Activated naive CD8-positive, alpha-beta T cell treated with anti-CD3 and anti-CD28 coated beads for 36 hours (primary cell): ENCODE measurements at regions not wholly inside any gene's neighbourhood (a gene's known extent, or its start where the extent isn't known, plus 50 kb on each side); places are given as distances from the start of the nearest gene placed in this dataset.

Experiments used
- DNase-seq: peaks from one replicate; pipeline ENCODE4 v3.0.0; 2021
- H3K27ac Mint-ChIP-seq: one replicate; pipeline ENCODE4 v1.8.0; 2022; ENCODE audit warnings: mild to moderate bottlenecking, moderate library complexity, mixed read lengths
- H3K27me3 Mint-ChIP-seq: one replicate; pipeline ENCODE4 v1.8.0; 2022; ENCODE audit warnings: mild to moderate bottlenecking, mixed read lengths
- H3K36me3 Mint-ChIP-seq: one replicate; pipeline ENCODE4 v1.8.0; 2021; ENCODE audit warnings: mild to moderate bottlenecking, mixed read lengths
- H3K4me1 Mint-ChIP-seq: one replicate; pipeline ENCODE4 v1.8.0; 2021; ENCODE audit warnings: mixed read lengths
- H3K4me3 Mint-ChIP-seq: one replicate; pipeline ENCODE4 v1.8.0; 2022; ENCODE audit warnings: mild to moderate bottlenecking, moderate library complexity, mixed read lengths
- H3K9me3 Mint-ChIP-seq: one replicate; pipeline ENCODE4 v1.8.0; 2022; ENCODE audit warnings: mixed read lengths

DNA sequence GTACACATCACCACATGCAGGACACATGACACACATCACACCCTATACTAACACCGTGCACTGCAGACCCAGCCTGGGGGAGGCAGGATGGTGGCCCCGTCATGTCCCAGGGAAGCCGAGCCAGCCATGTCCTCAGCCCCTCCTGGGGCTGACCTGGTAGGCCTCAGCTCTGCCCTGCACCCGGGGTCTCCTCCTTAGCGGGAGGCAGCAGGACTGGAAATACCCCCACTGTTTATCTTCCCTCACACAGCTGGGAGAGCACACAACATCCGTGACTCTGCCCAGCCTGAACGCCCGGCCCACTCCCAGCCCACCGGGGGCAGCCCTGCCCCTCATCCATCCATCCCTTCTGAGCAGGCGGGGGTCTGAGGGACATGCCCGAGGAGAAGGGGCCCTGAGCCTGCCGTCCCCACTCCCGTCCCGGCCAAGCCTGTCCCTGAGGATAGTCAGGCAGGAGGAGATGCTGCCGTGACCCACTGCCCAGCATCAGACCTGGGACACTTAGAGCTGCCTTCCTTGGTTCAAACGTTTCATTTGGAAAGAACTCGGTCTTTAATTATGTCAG lies 945.0 kb downstream of the BRD1 start:
- no peak overlapping the region for H3K27ac Mint-ChIP-seq
- no peaks in the 10 kb centered on the region for H3K9me3 Mint-ChIP-seq
- no peaks in the 10 kb centered on the region for H3K4me1 Mint-ChIP-seq
- no peaks in the 10 kb centered on the region for H3K36me3 Mint-ChIP-seq
- no peak overlapping the region for H3K4me3 Mint-ChIP-seq
- H3K27me3 Mint-ChIP-seq, result no peaks in the 10 kb centered on the region
- DNase-seq, result no peak

DNA sequence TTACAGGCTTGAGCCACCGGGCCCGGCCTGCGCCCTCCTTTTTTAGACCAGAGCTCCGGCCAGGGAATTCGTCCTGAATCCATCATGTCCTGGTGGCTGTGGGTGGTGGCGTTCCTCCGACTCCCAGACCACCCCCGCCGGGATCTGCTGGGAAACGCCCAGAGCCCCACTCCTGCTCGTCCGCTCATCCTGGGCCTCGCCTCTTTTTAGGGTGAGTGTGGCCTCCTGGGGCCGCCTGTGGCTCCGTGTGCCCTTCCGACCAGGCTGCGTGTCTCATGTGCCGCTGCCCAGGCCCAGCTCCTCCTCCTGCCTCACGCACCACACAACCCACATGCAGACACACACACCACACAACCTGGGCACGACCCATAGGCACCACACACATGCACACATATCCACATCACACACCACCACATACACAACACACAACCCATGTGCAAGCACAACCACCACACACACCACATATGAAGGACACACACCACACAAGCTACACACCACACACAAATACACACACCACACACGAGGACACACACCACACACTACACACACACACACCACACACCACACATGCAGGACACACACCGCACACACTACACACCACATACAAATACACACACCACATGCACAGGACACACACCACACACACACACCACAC lies 946.2 kb downstream of the BRD1 start:
- no peak for DNase-seq
- Mint-ChIP-seq H3K4me1 (no peaks in the 10 kb centered on the region), H3K27me3 (no peaks in the 10 kb centered on the region), H3K4me3 (no peak overlapping the region), H3K27ac (no peak overlapping the region), H3K9me3 (no peaks in the 10 kb centered on the region), H3K36me3 (no peaks in the 10 kb centered on the region)

DNA sequence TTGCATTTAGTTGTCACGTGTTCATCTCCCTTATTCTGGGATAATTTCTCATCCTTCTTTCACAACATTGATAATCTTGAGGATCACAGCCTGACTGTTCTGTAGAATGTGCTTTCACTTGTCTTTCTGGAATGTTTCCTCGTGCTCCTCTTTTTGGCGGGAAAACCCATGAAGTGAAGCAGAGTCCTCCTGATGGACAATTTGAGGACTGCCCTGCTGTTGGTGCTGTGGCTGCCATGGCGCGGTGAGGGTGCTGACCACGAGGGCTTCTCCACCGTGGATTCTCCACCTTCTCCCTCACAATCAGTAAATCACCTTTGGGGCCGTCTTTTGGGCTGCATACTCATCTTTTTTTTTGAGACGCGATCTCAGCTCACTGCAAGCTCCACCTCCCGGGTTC lies 946.9 kb downstream of the BRD1 start:
- Mint-ChIP-seq H3K9me3 (no peaks in the 10 kb centered on the region), H3K36me3 (no peaks in the 10 kb centered on the region), H3K27me3 (peaks cover 4% of the 10 kb centered on the region), H3K4me1 (no peaks in the 10 kb centered on the region), H3K27ac (no peak overlapping the region), H3K4me3 (no peak overlapping the region)
- DNase-seq, result no peak

DNA sequence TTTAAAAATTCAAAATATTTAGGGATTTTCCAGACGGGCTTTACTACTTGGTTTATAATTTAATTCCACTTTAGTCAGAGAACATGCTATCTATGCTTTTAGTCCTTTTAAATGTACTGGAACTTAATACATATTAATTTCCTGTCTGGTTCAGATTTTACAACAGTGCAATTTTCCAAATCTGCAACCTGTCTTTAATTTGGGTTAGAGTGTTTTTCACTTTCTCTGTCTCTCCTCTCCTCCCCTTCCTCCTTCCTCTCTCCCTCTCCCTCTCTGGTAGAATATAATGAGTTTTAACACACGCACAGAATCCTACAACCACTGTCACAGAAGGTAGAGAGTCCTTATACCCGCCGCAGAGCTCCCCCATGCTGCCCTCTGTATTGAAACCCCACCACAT lies 950.7 kb downstream of the BRD1 start:
- Mint-ChIP-seq H3K36me3 (no peaks in the 10 kb centered on the region), H3K4me3 (no peak overlapping the region), H3K27ac (no peak overlapping the region), H3K27me3 (peaks cover 13% of the 10 kb centered on the region), H3K4me1 (no peaks in the 10 kb centered on the region), H3K9me3 (no peaks in the 10 kb centered on the region)
- DNase-seq, result no peak

DNA sequence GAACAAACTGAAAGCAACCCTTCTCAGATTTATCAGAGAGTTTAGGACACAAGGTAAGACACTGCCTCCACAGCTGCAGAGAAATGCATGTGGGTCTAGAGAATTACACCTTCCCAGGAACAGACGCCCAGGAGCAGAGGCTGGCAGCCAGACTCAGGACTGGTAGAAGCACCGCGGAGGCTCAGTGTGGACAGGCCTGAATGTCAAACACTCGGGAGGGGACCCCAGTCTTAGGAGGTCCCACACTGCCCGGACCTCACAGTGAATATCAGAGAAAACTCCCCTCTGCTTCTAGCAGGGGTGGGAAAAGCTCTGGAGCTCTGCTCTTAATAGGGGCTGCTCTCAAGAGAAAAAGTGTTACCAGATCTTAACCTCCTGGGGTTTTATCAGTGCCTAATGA lies 952.7 kb downstream of the BRD1 start:
- DNase-seq, result no peak
- no peaks in the 10 kb centered on the region for H3K36me3 Mint-ChIP-seq
- H3K27ac Mint-ChIP-seq, result no peak overlapping the region
- no peak overlapping the region for H3K4me3 Mint-ChIP-seq
- H3K9me3 Mint-ChIP-seq, result peaks cover 4% of the 10 kb centered on the region
- H3K27me3 Mint-ChIP-seq, result peaks cover 13% of the 10 kb centered on the region
- no peaks in the 10 kb centered on the region for H3K4me1 Mint-ChIP-seq

DNA sequence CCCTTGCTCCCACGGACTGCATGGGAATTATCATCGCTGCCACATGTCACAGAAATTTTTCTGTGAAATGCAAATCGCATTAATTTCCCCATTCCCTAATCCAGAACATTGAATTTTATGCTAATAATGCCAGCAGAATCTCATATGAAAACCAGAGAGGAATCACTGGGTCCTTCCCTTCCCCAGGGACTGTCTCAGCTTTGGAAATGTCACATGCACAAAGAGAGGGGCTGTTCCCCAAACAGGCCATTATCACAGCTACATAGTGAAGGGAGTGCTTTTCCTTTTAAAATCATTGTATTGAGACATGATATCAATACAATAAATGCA lies 954.5 kb downstream of the BRD1 start:
- no peak overlapping the region for H3K4me3 Mint-ChIP-seq

DNA sequence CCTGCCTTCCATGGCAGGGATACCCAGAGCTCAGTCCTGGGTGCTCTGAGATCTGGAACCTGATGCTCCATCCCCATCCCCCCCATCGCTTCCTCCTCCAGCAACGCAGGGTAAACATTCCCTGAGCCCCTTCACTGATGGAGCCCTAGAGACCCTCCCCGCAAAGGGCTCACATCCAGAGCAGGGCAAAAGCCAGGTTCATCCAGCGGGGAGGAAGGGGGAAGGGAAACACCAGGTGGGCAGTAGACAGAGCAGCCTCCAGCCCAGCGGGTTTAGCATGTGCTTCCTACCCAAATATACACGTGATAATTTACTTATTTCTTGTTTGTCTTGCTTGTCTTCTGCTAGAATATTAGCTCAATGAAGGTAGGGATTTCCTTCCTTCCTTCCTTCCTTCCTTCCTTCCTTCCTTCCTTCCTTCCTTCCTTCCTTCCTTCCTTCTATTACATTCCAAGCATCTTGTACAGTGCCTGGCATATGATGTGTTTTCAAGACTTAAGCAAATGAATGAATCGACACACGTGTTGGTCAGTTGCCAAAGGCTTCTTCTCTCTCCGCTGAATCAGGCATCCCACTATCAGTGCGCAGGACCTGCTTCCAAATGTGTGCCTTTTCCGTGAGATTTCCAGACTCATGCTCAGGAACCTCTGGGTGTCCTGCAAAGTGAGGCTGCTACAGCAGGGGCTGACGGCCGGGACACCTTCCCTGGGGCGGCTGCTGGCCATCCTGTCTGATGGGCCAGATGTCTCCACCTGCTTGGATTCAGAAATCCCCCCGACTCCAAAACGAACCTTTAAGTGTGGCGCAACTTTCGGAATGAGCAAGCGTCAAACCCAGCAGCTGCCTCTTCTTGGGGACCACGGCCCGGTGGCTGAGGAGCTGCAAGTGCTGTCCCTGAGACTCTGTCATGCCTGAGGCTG lies 955.1 kb downstream of the BRD1 start:
- Mint-ChIP-seq H3K4me3 (no peak overlapping the region), H3K9me3 (peaks cover 4% of the 10 kb centered on the region), H3K4me1 (no peaks in the 10 kb centered on the region), H3K27ac (no peak overlapping the region), H3K27me3 (peaks cover 13% of the 10 kb centered on the region), H3K36me3 (no peaks in the 10 kb centered on the region)
- DNase-seq, result no peak

More for the DNA sequence above, 954.5 kb downstream of the BRD1 start:
- Mint-ChIP-seq H3K27me3 (peaks cover 13% of the 10 kb centered on the region), H3K36me3 (no peaks in the 10 kb centered on the region), H3K9me3 (peaks cover 4% of the 10 kb centered on the region), H3K4me1 (no peaks in the 10 kb centered on the region), H3K27ac (no peak overlapping the region)
- DNase-seq, result no peak

DNA sequence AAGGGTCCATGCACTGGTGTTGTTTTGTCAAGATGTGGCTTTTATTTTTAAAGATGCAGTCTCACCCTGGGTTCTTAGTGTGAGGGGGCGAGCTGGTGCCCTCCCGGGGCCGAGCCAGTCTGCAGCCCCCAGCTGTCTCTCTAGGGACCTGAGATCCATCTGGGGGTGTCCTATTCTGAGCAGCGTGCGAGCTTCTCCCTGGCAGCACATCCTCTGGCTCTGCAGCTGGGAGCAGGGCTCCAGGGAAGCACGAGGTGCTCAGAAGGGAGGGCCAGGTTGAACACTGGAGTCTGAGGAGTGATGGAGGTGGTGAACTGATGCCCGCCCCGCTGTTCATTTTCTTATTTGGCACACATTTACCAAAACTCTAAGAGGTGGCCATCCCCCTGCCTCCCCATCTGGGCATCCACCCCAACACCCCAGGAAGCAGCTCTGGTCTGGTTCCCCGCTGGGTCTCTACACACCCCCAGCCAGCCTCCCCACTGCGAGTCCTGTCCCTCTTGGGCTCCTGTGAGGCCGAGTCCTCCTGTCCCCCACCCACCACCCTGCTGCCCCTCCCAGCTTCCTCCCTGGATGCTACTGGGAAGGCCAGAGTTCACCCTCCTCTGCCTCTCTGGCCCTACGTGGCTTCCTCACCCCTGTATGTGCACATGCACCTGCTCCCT lies 956.4 kb downstream of the BRD1 start:
- H3K36me3 Mint-ChIP-seq, result no peaks in the 10 kb centered on the region
- no peaks in the 10 kb centered on the region for H3K4me1 Mint-ChIP-seq
- no peak for DNase-seq
- peaks cover 4% of the 10 kb centered on the region for H3K9me3 Mint-ChIP-seq
- no peak overlapping the region for H3K27ac Mint-ChIP-seq
- no peak overlapping the region for H3K4me3 Mint-ChIP-seq
- peaks cover 12% of the 10 kb centered on the region for H3K27me3 Mint-ChIP-seq

DNA sequence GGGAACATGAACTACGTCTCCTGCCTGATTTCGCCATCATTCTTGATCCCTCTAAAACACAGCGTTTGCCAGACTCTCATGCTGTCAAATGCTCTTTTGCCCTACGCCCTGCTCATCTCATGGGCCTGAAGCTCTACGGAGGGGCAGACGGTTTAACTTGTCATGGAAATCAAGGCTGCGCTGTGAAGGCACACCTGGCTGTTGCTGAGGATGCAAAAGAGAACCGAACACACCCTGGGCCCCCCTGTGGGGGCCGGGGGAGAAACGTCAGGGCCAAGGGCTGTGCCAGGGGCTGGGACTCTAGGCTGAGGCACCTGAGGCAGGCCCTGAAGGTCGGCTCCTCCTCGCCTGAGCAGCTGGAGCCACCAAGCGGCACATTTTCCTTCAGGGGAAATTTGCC lies 957.2 kb downstream of the BRD1 start:
- no peak overlapping the region for H3K27ac Mint-ChIP-seq
- no peaks in the 10 kb centered on the region for H3K36me3 Mint-ChIP-seq
- H3K4me3 Mint-ChIP-seq, result no peak overlapping the region
- peaks cover 8% of the 10 kb centered on the region for H3K27me3 Mint-ChIP-seq
- no peak for DNase-seq
- H3K4me1 Mint-ChIP-seq, result no peaks in the 10 kb centered on the region
- H3K9me3 Mint-ChIP-seq, result peaks cover 4% of the 10 kb centered on the region

DNA sequence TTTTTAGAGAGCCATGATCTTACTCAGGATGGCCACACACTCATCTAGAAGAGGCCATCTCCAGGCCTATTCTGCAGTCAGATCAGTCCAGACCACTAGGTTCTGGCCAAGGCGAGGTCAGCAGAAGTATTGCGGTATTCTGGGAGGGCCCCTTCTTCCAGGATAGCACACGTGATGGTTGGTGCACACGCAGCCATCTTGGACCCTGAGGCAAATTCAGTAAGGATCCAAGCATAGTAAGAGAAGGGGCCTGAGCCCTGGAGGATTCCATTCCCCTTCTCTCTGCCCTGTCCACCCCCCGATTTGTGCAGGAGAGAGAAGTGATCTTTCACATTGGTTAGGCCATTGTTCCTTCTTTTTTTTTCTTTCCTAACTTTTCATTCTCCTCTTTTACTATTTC lies 957.9 kb downstream of the BRD1 start:
- Mint-ChIP-seq H3K27ac (no peak overlapping the region), H3K9me3 (peaks cover 4% of the 10 kb centered on the region), H3K4me1 (no peaks in the 10 kb centered on the region), H3K36me3 (no peaks in the 10 kb centered on the region), H3K27me3 (peaks cover 10% of the 10 kb centered on the region), H3K4me3 (no peak overlapping the region)
- DNase-seq, result no peak

DNA sequence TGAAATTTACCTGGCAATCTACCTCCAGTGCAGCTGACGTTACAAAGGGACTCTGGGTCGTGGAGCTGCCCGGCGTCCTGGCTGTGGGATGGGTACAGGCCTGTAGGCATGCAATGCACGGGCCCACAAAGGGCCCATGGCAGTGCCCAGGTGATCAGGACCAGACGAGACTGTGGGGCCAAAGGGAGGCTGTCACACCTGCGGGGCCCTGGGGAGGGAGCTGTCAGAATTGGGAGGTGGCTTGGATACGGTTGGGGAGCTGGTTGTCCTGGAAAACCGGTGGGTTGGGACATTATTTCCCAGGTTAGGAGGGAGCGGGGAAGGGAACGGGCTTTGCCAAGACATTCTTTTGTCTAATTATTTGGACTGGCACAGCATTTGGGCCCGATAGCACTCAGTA lies 958.5 kb downstream of the BRD1 start:
- Mint-ChIP-seq H3K9me3 (peaks cover 4% of the 10 kb centered on the region), H3K4me3 (no peak overlapping the region), H3K27me3 (peaks cover 11% of the 10 kb centered on the region), H3K4me1 (no peaks in the 10 kb centered on the region), H3K36me3 (no peaks in the 10 kb centered on the region), H3K27ac (no peak overlapping the region)
- DNase-seq, result no peak

DNA sequence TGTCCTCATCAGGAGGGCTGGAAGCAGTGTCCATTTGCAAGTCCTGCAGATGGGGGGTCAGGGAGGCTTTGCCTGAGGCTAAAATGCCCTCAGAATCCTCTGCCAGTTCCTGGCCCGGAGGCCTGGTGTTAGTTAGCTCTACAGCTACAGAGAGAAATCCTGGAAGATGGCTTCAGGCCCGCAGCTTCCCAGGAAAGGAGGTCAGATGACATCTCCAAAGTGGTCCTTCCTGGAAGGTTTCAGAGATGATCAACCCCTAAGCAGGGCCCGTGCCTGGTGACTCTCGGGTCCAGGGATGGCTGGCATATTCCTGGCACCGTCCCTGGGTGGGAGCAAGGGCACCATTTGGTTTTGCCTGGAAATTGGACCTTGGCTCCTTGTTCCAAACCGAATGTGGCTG lies 959.1 kb downstream of the BRD1 start:
- no peak for DNase-seq
- H3K36me3 Mint-ChIP-seq, result no peaks in the 10 kb centered on the region
- no peak overlapping the region for H3K4me3 Mint-ChIP-seq
- H3K27me3 Mint-ChIP-seq, result peaks cover 11% of the 10 kb centered on the region
- no peak overlapping the region for H3K27ac Mint-ChIP-seq
- H3K9me3 Mint-ChIP-seq, result peaks cover 4% of the 10 kb centered on the region
- no peaks in the 10 kb centered on the region for H3K4me1 Mint-ChIP-seq

DNA sequence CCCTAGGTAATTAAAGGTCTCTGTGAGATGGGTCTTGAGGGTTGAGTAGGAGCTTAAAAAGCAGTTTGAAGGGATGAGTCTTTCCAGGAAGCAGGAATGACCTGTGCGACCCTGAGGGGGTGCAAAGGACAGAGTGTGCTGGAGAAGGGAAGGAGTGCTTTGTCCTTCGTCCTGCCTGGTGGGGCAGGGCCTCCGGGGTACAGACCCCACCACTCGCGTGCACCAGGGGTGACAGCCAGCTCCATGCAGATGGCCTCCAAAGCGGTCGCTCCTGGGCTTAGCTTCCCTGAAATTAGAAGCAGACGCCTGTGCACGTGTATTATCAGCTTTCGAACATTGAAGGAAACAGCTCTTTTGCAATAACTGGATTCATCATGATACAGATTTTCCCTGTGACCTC lies 959.8 kb downstream of the BRD1 start:
- no peaks in the 10 kb centered on the region for H3K36me3 Mint-ChIP-seq
- peaks cover 11% of the 10 kb centered on the region for H3K27me3 Mint-ChIP-seq
- no peak overlapping the region for H3K27ac Mint-ChIP-seq
- no peak overlapping the region for H3K4me3 Mint-ChIP-seq
- H3K9me3 Mint-ChIP-seq, result peaks cover 4% of the 10 kb centered on the region
- H3K4me1 Mint-ChIP-seq, result no peaks in the 10 kb centered on the region
- no peak for DNase-seq

DNA sequence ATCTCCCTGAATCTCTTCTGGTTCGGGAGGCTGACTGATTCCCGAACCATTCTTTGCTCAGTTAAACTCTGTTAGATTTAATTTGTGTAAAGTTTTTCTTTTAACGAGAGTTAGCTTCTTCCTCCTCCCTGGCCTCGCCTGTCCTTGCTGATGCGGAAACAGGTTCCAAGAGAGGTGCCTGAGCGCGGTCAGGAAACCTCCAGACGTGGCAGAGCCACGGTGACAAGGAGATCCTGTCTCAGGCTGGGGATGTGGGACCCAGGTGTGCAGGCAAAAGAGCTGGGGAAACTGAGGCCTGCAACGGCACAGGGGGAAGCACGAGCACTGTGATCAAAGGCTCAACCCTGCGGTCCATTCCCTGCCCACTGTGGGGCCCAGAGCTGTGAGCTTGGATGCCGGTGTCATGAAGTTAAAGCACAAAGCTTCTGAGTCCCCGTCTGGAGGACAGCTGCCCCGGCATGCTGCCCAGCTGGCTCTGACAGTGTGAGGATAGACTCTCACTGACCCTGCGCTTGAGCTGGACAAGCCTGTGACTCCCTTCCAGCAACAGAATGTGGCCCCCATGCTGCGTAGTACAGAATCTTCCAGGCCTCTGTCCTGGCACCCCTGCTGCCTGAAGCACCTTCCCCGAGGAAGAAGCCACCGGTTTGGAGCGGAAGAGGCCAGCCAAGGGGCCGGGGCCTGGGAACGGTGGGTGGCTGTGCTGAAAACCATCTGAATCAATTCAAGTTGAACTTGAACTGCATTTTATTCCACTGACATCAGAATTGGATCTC lies 960.6 kb downstream of the BRD1 start:
- Mint-ChIP-seq H3K4me3 (no peak overlapping the region), H3K9me3 (peaks cover 4% of the 10 kb centered on the region), H3K4me1 (no peaks in the 10 kb centered on the region), H3K27me3 (peaks cover 5% of the 10 kb centered on the region), H3K27ac (no peak overlapping the region), H3K36me3 (no peaks in the 10 kb centered on the region)
- no peak for DNase-seq

DNA sequence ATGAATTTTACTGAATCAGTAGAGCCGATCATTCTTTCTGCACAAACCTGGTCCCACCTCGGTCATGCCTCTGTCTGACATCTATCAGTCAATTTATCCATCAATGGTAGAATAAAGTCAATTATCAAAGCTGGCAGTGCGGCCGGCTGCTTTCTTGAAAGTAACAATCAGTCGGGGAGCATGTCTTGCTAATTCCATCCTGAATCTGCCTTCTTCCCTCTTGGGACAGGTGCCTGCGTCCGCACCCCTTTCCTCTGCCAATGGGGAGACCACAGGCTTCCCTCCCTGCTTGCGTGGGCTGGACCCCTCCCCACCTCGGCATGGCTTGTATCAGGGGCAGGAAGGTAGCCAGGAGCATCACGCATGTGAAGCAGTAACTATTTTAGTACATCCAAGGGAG lies 962.9 kb downstream of the BRD1 start:
- Mint-ChIP-seq H3K36me3 (no peaks in the 10 kb centered on the region), H3K4me1 (no peaks in the 10 kb centered on the region), H3K27ac (no peak overlapping the region), H3K27me3 (peaks cover 5% of the 10 kb centered on the region), H3K4me3 (no peak overlapping the region), H3K9me3 (no peaks in the 10 kb centered on the region)
- DNase-seq, result no peak
